ENCODE measurements at regions not wholly inside any gene's neighbourhood (a gene's known extent, or its start where the extent isn't known, plus 50 kb on each side); places are given as distances from the start of the nearest gene placed in this dataset.

GRCh38 chr14:53213761-53214160 is 60.6 kb upstream of the DDHD1 start:
- TF ChIP-seq POLR2AphosphoS5 (IDR thresholded peaks at IDR 0.05; ENCODE audit: low read depth, low read length), result no peak
- TF ChIP-seq, protein P1, sequence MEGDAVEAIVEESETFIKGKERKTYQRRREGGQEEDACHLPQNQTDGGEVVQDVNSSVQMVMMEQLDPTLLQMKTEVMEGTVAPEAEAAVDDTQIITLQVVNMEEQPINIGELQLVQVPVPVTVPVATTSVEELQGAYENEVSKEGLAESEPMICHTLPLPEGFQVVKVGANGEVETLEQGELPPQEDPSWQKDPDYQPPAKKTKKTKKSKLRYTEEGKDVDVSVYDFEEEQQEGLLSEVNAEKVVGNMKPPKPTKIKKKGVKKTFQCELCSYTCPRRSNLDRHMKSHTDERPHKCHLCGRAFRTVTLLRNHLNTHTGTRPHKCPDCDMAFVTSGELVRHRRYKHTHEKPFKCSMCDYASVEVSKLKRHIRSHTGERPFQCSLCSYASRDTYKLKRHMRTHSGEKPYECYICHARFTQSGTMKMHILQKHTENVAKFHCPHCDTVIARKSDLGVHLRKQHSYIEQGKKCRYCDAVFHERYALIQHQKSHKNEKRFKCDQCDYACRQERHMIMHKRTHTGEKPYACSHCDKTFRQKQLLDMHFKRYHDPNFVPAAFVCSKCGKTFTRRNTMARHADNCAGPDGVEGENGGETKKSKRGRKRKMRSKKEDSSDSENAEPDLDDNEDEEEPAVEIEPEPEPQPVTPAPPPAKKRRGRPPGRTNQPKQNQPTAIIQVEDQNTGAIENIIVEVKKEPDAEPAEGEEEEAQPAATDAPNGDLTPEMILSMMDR (IDR thresholded peaks at IDR 0.05), result no peak
- no peak for TF ChIP-seq SIN3A (IDR thresholded peaks at IDR 0.05; ENCODE audit: borderline replicate concordance, low read depth, low read length)
- TF ChIP-seq, protein P2, sequence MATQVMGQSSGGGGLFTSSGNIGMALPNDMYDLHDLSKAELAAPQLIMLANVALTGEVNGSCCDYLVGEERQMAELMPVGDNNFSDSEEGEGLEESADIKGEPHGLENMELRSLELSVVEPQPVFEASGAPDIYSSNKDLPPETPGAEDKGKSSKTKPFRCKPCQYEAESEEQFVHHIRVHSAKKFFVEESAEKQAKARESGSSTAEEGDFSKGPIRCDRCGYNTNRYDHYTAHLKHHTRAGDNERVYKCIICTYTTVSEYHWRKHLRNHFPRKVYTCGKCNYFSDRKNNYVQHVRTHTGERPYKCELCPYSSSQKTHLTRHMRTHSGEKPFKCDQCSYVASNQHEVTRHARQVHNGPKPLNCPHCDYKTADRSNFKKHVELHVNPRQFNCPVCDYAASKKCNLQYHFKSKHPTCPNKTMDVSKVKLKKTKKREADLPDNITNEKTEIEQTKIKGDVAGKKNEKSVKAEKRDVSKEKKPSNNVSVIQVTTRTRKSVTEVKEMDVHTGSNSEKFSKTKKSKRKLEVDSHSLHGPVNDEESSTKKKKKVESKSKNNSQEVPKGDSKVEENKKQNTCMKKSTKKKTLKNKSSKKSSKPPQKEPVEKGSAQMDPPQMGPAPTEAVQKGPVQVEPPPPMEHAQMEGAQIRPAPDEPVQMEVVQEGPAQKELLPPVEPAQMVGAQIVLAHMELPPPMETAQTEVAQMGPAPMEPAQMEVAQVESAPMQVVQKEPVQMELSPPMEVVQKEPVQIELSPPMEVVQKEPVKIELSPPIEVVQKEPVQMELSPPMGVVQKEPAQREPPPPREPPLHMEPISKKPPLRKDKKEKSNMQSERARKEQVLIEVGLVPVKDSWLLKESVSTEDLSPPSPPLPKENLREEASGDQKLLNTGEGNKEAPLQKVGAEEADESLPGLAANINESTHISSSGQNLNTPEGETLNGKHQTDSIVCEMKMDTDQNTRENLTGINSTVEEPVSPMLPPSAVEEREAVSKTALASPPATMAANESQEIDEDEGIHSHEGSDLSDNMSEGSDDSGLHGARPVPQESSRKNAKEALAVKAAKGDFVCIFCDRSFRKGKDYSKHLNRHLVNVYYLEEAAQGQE (IDR thresholded peaks at IDR 0.05; ENCODE audit: low read depth, low read length), result no peak
- no peak for TF ChIP-seq CHD2 (IDR thresholded peaks at IDR 0.05; ENCODE audit: low read length, partially characterized antibody)
- TF ChIP-seq TCF12 (IDR thresholded peaks at IDR 0.05), result no peak
- TF ChIP-seq, protein P3, sequence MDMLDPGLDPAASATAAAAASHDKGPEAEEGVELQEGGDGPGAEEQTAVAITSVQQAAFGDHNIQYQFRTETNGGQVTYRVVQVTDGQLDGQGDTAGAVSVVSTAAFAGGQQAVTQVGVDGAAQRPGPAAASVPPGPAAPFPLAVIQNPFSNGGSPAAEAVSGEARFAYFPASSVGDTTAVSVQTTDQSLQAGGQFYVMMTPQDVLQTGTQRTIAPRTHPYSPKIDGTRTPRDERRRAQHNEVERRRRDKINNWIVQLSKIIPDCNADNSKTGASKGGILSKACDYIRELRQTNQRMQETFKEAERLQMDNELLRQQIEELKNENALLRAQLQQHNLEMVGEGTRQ (IDR thresholded peaks at IDR 0.05; ENCODE audit: borderline replicate concordance, low read depth, low read length), result no peak
- TF ChIP-seq MEF2A (IDR thresholded peaks at IDR 0.05; ENCODE audit: borderline replicate concordance, low read depth), result no peak
- TF ChIP-seq GABPA (IDR thresholded peaks at IDR 0.05; ENCODE audit: low read depth), result no peak
- no peak for TF ChIP-seq EP300 (IDR thresholded peaks at IDR 0.05; ENCODE audit: borderline replicate concordance in 1 of 2, low read depth in 1 of 2, low read length in 1 of 2)
- TF ChIP-seq, protein P4, sequence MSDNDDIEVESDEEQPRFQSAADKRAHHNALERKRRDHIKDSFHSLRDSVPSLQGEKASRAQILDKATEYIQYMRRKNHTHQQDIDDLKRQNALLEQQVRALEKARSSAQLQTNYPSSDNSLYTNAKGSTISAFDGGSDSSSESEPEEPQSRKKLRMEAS (IDR thresholded peaks at IDR 0.05; ENCODE audit: low read depth), result no peak
- TF ChIP-seq EZH2phosphoT487 (IDR thresholded peaks at IDR 0.05; ENCODE audit: borderline replicate concordance, low read depth), result no peak
- no peak for TF ChIP-seq JUND (IDR thresholded peaks at IDR 0.05)
